GM13977 (cell line): ENCODE measurements at regions not wholly inside any gene's neighbourhood (a gene's known extent, or its start where the extent isn't known, plus 50 kb on each side); places are given as distances from the start of the nearest gene placed in this dataset.
"Not testable (repeated sequence)": the region's sequence is repeated elsewhere in the genome, so short reads cannot be mapped to it uniquely, and the experiment has no call there.

Experiments
- DNase-seq: peaks from one replicate; pipeline ENCODE4 v3.0.0; 2012; ENCODE audit warnings: low spot score
- in situ Hi-C: fragments of 300-500 bp; cut with MboI; formaldehyde crosslinking; loops from one replicate; pipeline ENCODE4 v1.12.0; 2022; ENCODE audit warnings: low sequenced_read_pairs, low pct_unique_long_range_greater_than_20kb, mixed read lengths, inconsistent platforms; ENCODE audit not compliant: unreplicated experiment
- TF ChIP-seq, protein P1 (sequence below): IDR thresholded peaks from 2 replicates; pipeline ENCODE4 v1.5.1; 2012; ENCODE audit warnings: mild to moderate bottlenecking, control low read depth; ENCODE audit not compliant: insufficient read depth; ENCODE audit errors: extremely low read depth, missing control alignments

GRCh38 chr3:34102288-34102687 lies 303.9 kb downstream of the PDCD6IP start:
- in situ Hi-C loops = no loop called here
- TF ChIP-seq, protein P1, sequence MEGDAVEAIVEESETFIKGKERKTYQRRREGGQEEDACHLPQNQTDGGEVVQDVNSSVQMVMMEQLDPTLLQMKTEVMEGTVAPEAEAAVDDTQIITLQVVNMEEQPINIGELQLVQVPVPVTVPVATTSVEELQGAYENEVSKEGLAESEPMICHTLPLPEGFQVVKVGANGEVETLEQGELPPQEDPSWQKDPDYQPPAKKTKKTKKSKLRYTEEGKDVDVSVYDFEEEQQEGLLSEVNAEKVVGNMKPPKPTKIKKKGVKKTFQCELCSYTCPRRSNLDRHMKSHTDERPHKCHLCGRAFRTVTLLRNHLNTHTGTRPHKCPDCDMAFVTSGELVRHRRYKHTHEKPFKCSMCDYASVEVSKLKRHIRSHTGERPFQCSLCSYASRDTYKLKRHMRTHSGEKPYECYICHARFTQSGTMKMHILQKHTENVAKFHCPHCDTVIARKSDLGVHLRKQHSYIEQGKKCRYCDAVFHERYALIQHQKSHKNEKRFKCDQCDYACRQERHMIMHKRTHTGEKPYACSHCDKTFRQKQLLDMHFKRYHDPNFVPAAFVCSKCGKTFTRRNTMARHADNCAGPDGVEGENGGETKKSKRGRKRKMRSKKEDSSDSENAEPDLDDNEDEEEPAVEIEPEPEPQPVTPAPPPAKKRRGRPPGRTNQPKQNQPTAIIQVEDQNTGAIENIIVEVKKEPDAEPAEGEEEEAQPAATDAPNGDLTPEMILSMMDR = no peak
- no peak for DNase-seq

DNA sequence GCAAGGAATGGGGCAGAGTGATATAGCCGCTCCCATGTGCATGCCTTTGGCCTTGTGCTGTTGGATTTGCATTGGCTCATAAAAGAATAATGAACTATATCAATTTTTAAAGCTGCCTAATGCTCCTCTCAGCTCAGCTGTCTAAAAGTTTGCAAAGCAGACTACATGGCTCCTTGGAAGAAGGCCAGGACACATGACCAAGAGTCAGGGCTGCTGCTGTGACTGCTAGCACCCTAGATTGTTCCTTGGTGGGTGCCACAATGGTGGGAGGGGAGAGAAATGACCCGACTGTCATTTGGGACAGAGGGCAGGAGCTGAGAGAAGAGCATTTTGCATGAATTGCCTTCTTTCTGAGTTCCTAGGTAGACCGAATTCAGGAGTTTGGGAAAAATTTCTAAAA lies 307.9 kb downstream of the PDCD6IP start:
- TF ChIP-seq, protein P1 = no peak
- in situ Hi-C loops = no loop called here
- no peak for DNase-seq

DNA sequence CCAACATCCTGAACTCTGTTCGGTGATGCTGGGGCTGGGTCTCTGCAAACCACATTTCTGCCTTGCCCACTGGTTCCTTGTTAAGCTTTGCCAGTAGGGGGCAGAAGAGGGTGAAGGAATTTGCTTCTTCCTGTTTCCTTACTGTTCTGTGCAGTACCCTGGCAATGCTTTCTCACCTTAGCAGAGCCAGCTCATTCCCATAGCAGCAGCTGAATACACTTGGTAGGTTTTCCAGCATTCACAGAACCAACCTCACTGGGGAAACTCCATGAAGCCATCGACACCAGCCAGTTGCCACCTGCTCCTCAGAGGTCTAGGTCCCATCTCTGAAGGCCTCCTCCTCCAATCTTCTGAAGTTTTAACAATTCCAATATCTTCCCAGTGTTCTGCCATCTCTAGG lies 308.4 kb downstream of the PDCD6IP start:
- in situ Hi-C loops = no loop called here
- TF ChIP-seq, protein P1 = peak; percentile 75
- DNase-seq = no peak

GRCh38 chr3:34107669-34108068 lies 309.2 kb downstream of the PDCD6IP start:
- TF ChIP-seq, protein P1 = no peak
- no peak for DNase-seq
- in situ Hi-C loops = no loop called here

DNA sequence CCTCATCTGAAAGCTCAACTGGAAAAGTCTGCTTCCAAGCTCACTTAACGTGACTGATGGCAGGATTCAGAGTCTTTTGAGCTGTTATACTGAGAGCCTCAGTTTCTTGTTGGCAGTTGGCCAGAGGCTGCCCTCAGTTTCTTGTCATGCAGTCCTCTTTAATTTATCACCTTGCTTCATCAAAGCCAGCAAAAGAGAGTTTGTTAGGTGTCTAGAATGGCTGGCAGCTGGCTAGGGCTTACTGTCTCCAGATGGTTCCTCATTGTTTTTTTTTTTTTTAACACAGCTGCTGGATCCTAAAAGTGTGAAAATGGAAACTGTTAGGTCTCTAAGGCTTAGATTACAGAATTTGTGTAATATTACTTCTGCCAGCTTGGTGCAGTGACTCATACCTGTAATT lies 310.6 kb downstream of the PDCD6IP start:
- in situ Hi-C loops = no loop called here
- no peak for DNase-seq
- TF ChIP-seq, protein P1 = no peak

DNA sequence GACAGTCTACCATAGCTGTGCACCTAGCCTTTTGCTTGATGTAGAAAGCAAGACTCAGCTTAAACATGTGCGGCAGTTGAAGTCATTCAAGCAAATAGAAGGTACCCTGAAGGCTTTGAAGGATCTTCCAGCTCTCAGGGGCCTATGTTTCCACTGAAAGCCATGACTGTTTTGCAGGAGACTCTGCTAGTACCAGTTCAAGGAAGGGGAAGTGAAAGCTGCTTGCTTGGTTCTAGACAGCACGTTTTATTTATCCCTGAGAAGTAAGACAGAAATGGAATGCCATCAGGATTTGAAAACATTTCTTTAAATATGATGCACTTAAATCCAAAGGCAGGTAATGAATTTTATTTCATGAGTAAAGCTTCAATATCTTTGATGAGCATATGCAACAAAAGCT lies 311.4 kb downstream of the PDCD6IP start:
- no peak for DNase-seq
- in situ Hi-C loops = no loop called here
- TF ChIP-seq, protein P1 = no peak

GRCh38 chr3:34111361-34111760 lies 312.9 kb downstream of the PDCD6IP start:
- TF ChIP-seq, protein P1 = no peak
- in situ Hi-C loops = no loop called here
- no peak for DNase-seq

- DNase-seq, in situ Hi-C loops: not testable (repeated sequence)
Observed at GRCh38 chr3:34112261-34112660, 313.8 kb downstream of the PDCD6IP start.
